MCF 10A (cell line): ENCODE measurements at regions not wholly inside any gene's neighbourhood (a gene's known extent, or its start where the extent isn't known, plus 50 kb on each side); places are given as distances from the start of the nearest gene placed in this dataset.

ENCODE experiments used
- BruUV-seq: library from RNA; stranded (reverse); fragments of 400-500 nt; replicated peaks from 2 replicates; lab custom pipeline; 2021; lab: Mats Ljungman, UMichigan
- CTCF ChIA-PET: fragments of 300-600 bp; sonication (Branson Sonifier 250); formaldehyde crosslinking; extraction: SDS; loops from one replicate; lab custom pipeline; 2021; ENCODE audit warnings: antibody characterized with exemption, inconsistent platforms; lab: Yijun Ruan, JAX
- POLR2A ChIA-PET: fragments of 300-600, 350-650 bp; sonication (Branson Sonifier 250); formaldehyde crosslinking; extraction: SDS; loops from one replicate; lab custom pipeline; 2020; ENCODE audit warnings: antibody characterized with exemption, inconsistent platforms; lab: Yijun Ruan, JAX
- DNase-seq: peaks from one replicate; pipeline ENCODE4 v3.0.0-alpha.2; 2018; ENCODE audit not compliant: unreplicated experiment
- H3K27ac Mint-ChIP-seq: one replicate; pipeline ENCODE4 v1.8.0; 2022; ENCODE audit warnings: mild to moderate bottlenecking, low read depth, mixed read lengths; ENCODE audit not compliant: unreplicated experiment
- H3K27me3 Mint-ChIP-seq: one replicate; pipeline ENCODE4 v1.8.0; 2022; ENCODE audit warnings: mixed read lengths; ENCODE audit not compliant: insufficient read depth, unreplicated experiment
- H3K36me3 Mint-ChIP-seq: one replicate; pipeline ENCODE4 v1.8.0; 2022; ENCODE audit warnings: mild to moderate bottlenecking, moderate library complexity, mixed read lengths; ENCODE audit not compliant: insufficient read depth, unreplicated experiment
- H3K4me1 Mint-ChIP-seq: one replicate; pipeline ENCODE4 v1.8.0; 2022; ENCODE audit warnings: mixed read lengths; ENCODE audit not compliant: insufficient read depth, unreplicated experiment
- H3K4me3 Mint-ChIP-seq: one replicate; pipeline ENCODE4 v1.8.0; 2022; ENCODE audit warnings: mild to moderate bottlenecking, moderate library complexity, mixed read lengths; ENCODE audit not compliant: unreplicated experiment
- H3K9me3 Mint-ChIP-seq: one replicate; pipeline ENCODE4 v1.8.0; 2022; ENCODE audit warnings: mixed read lengths; ENCODE audit not compliant: unreplicated experiment
- intact Hi-C: fragments of 100-400 bp; cut with micrococcal nuclease; formaldehyde crosslinking; loops from 2 replicates; pipeline ENCODE4 v1.14.1; 2022
- TF ChIP-seq, protein P1 (sequence below): fragments of 200-600 bp; IDR thresholded peaks from one replicate; pipeline ENCODE4 v1.8.0; 2022; ENCODE audit warnings: antibody characterized with exemption, mild to moderate bottlenecking; ENCODE audit not compliant: unreplicated experiment

DNA sequence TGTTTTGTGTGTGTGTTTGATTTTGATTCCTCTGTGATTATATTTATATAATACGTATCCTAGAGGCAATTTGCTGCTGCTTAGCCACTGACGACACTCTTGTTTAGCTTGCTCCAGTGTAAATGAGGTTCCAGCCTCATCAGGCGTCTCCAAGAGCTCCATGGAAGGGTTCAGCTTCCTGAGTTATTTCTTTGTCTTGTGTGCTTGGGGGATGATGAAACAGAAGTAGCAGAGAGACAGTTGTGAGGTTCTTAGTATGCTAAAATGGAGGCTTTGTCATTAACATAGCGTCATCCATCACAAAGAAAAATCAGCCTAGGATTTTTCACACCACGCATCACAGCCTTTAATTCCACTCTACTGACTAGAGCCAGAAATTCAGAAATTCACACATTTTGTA, 85.1 kb downstream of the KLF6 start:
- no peaks in the 10 kb centered on the region for H3K27me3 Mint-ChIP-seq
- BruUV-seq: no TSS peak
- H3K4me1 Mint-ChIP-seq: no peaks in the 10 kb centered on the region
- DNase-seq: no peak
- POLR2A ChIA-PET: interaction anchor here (0.7 kb wide), 1 partner anchor 10 kb away, joined by 3 read pairs; no protein-coding TSS in a partner anchor
- TF ChIP-seq, protein P1, sequence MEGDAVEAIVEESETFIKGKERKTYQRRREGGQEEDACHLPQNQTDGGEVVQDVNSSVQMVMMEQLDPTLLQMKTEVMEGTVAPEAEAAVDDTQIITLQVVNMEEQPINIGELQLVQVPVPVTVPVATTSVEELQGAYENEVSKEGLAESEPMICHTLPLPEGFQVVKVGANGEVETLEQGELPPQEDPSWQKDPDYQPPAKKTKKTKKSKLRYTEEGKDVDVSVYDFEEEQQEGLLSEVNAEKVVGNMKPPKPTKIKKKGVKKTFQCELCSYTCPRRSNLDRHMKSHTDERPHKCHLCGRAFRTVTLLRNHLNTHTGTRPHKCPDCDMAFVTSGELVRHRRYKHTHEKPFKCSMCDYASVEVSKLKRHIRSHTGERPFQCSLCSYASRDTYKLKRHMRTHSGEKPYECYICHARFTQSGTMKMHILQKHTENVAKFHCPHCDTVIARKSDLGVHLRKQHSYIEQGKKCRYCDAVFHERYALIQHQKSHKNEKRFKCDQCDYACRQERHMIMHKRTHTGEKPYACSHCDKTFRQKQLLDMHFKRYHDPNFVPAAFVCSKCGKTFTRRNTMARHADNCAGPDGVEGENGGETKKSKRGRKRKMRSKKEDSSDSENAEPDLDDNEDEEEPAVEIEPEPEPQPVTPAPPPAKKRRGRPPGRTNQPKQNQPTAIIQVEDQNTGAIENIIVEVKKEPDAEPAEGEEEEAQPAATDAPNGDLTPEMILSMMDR: no peak
- CTCF ChIA-PET: interaction anchor here (0.6 kb wide), 1 partner anchor 36 kb away, joined by 3 read pairs; no protein-coding TSS in a partner anchor
- no peaks in the 10 kb centered on the region for H3K36me3 Mint-ChIP-seq
- intact Hi-C loops: no loop called here
- H3K27ac Mint-ChIP-seq: no peak overlapping the region
- H3K9me3 Mint-ChIP-seq: no peaks in the 10 kb centered on the region
- no peak overlapping the region for H3K4me3 Mint-ChIP-seq

DNA sequence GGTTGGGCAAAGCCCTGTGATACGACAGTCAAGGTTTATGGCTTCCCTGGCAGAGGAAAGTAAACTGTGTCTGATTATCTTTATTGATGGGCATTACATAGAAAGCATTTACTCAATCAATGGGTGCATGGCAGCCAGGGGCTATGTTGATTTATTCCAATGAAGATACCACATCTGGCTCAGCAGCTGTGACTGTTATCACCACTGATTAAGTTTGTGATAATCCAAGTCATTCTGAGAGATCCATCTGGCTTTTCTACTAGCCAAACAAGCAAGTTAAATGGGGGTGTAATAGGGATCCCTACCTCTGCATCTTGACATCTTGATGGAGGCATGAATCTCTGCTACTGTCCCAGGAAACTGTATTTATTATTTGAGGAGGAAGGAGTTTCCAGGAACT, 86.7 kb downstream of the KLF6 start:
- Mint-ChIP-seq H3K36me3 (no peaks in the 10 kb centered on the region), H3K27me3 (no peaks in the 10 kb centered on the region), H3K9me3 (no peaks in the 10 kb centered on the region), H3K4me3 (no peak overlapping the region), H3K27ac (no peak overlapping the region), H3K4me1 (no peaks in the 10 kb centered on the region)
- no peak for DNase-seq
- CTCF ChIA-PET: no interaction called here
- POLR2A ChIA-PET: interaction anchor here (0.5 kb wide), 1 partner anchor 10 kb away, joined by 3 read pairs; no protein-coding TSS in a partner anchor
- TF ChIP-seq, protein P1: no peak
- no TSS peak for BruUV-seq
- intact Hi-C loops: no loop called here

DNA sequence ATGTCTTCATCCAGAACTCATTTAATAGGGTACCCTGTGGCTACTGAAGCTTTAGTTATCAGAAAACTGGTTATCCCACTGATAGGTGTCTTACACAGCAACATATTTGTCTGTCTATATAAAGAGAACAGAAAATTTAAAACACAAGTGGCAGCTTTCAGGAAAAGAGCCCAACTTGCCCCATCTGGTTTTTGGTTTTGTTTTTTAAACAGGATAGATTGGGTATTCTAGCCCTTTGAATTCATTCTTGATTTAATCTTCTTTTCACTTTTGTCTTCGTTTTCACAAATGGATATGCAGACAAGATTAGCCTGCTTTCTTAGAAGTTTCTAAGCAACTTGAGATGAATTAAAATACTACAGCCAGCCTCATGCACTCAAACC, 91.3 kb downstream of the KLF6 start:
- DNase-seq: no peak
- ChIA-PET POLR2A (no interaction called here), CTCF (interaction anchor here (0.5 kb wide), 1 partner anchor 455 kb away, joined by 4 read pairs; no protein-coding TSS in a partner anchor)
- Mint-ChIP-seq H3K4me3 (no peak overlapping the region), H3K9me3 (no peaks in the 10 kb centered on the region), H3K27me3 (no peaks in the 10 kb centered on the region), H3K27ac (no peak overlapping the region), H3K36me3 (no peaks in the 10 kb centered on the region), H3K4me1 (peaks cover 6% of the 10 kb centered on the region)
- TF ChIP-seq, protein P1: no peak
- no TSS peak for BruUV-seq
- intact Hi-C loops: no loop called here

DNA sequence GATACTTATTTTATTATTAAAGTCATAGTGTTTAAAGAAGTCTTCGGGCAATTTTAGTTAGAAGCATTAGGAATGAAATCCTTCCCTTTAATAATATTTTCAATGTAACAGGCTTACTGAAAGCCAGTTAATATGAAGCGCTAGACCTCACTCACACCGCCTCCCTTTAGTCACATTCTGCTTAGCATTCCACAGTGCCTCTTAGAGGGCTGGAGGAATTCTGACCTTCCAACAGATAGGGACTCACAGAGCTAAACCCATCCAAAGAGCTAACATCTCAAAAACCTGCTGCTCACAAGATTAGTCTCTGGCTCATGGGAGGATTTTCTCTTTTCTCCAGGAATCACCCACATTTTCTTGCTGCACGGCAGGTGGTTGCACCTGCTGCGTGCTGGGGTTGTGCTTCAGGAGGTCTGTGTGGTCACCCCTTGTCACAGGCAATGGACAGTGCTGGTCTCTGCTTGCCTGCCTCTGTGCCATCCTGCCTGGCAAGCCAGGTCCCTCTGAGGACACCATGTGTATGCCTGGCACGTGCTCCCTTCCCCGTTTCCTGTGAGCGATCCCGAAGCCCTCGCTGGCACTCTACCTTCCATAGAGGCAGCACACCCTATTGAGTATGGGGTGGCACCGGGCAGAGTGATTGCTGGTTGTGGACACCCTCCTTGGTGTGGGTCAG, 91.8 kb downstream of the KLF6 start:
- ChIA-PET CTCF (interaction anchor here (0.8 kb wide), 1 partner anchor 290 kb away, joined by 3 read pairs; no protein-coding TSS in a partner anchor), POLR2A (no interaction called here)
- no TSS peak for BruUV-seq
- H3K4me1 Mint-ChIP-seq: peaks cover 6% of the 10 kb centered on the region
- H3K4me3 Mint-ChIP-seq: no peak overlapping the region
- no peaks in the 10 kb centered on the region for H3K9me3 Mint-ChIP-seq
- intact Hi-C loops: no loop called here
- DNase-seq: no peak
- H3K27me3 Mint-ChIP-seq: no peaks in the 10 kb centered on the region
- no peaks in the 10 kb centered on the region for H3K36me3 Mint-ChIP-seq
- TF ChIP-seq, protein P1: no peak
- H3K27ac Mint-ChIP-seq: no peak overlapping the region
